ENCODE measurements at regions not wholly inside any gene's neighbourhood (a gene's known extent, or its start where the extent isn't known, plus 50 kb on each side); places are given as distances from the start of the nearest gene placed in this dataset.

DNA sequence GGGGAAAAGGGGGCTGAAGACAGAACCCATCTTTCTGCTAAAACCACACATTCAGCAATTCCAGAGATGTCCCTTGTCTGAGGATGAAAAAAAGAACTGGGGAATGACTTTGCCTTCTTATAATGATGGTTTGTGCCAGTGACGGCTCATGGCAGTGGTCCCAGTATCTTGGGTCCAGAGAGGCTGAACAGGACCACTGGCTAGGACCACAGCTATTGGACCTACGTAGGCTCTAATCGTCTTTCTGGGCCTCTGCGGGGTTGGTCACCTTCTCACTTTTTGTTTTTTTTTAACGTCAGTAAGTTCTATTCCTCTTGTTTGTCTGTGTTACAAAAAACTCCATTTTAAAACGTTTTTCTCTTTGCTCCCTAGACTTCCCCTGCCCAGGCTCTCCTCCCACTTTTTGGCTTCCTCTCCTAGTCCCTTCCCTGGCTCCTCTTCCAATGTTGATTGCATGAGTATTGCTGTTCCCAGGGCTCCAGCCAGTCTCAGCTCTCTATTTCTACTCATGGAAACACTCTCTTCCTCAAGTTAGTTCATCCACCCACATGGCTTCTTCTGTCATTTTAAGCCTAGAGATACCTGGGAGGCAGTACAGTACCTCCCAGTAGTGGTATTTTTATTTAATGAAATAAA, 52.6 kb upstream of the STX18 start:
- no peak for DNase-seq

DNA sequence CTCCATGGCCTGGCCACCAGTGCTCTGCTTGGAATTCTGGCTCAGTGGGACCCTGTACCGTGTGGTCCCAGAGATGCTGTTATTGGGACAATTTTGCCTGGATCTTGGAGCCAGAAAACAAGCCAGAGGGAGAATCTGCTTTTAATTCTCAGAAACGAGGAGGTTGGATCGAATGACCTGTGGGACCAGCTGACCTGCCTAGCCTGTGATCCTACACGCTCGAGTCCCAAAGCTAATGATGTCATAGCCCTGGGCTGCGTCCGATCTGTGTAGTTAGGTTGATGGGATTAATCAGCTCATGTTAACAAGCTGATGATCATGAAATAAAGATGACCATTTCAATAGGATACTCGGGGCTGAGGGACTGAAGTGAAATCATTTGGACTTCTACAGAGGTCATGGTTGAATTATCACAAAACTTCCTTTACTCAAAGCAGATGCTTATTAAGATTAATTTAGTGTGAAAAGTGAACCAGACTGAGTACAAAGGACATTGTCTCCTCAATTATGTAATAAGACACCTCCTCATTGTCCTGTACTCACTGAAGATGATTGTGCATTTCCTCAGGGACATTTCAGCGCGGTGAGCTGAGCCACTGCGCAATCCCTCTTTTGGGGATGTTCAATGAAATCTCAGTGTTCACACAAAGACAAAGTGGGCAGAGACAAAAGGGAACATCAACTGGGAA, 51.9 kb upstream of the STX18 start:
- DNase-seq: no peak

DNA sequence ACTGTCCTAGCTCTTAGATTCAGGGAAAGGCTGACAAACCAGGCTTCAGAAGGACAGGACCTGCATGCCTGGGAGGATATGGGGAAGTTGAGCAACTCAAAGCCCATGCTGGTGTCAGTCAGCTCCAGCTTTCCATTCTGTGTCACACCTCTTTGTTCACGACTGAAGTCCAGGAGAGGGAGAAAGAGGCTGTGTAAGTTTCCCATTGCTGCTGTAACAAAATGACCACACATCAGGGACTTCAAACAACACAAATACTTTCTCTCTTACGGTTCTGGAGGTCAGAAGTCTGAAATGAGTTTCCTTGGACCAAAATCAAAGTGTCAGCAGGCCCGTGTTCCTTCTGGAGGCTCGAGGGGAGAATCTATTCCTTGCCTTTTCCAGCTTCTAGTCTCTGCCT, 50.6 kb upstream of the STX18 start:
- no peak for DNase-seq
